ENCODE measurements at regions not wholly inside any gene's neighbourhood (a gene's known extent, or its start where the extent isn't known, plus 50 kb on each side); places are given as distances from the start of the nearest gene placed in this dataset.
A peak's percentile ranks its signal among the peaks of the same experiment; 100 is the strongest.

GRCh38 chr17:69714669-69715068, 300.2 kb downstream of the MAP2K6 start:
- Mint-ChIP-seq H3K4me1 (no peaks in the 10 kb centered on the region), H3K36me3 (no peaks in the 10 kb centered on the region), H3K9me3 (peaks cover 0 to 5% (median 0%) of the 10 kb centered on the region in 7 donors), H3K4me3 (no peak overlapping the region), H3K27me3 (peaks cover 0 to 8% (median 0%) of the 10 kb centered on the region in 3 donors), H3K27ac (no peak overlapping the region)
- no peak for DNase-seq
- no peak for ATAC-seq (ENCODE audit: low read depth in 2 of 2)

- peaks cover 0 to 3% (median 0%) of the 10 kb centered on the region in 3 donors for H3K27me3 Mint-ChIP-seq
- no peak overlapping the region for H3K4me3 Mint-ChIP-seq
- H3K4me1 Mint-ChIP-seq: no peaks in the 10 kb centered on the region
- ATAC-seq (ENCODE audit: low read depth in 2 of 2) (no peak), DNase-seq (no peak)
- H3K9me3 Mint-ChIP-seq: peaks cover 0 to 5% (median 0%) of the 10 kb centered on the region in 7 donors
- peak overlapping the region in 1 of 6 donors; percentile 5 for H3K27ac Mint-ChIP-seq
- H3K36me3 Mint-ChIP-seq: no peaks in the 10 kb centered on the region
Measured at GRCh38 chr17:69715656-69716055, 301.2 kb downstream of the MAP2K6 start.

GRCh38 chr17:69716556-69716955, 302.1 kb downstream of the MAP2K6 start:
- H3K4me1 Mint-ChIP-seq: no peaks in the 10 kb centered on the region
- H3K9me3 Mint-ChIP-seq: peaks cover 0 to 5% (median 0%) of the 10 kb centered on the region in 7 donors
- H3K27me3 Mint-ChIP-seq: no peaks in the 10 kb centered on the region
- H3K4me3 Mint-ChIP-seq: no peak overlapping the region
- ATAC-seq (ENCODE audit: low read depth in 2 of 2) (no peak), DNase-seq (no peak)
- no peaks in the 10 kb centered on the region for H3K36me3 Mint-ChIP-seq
- H3K27ac Mint-ChIP-seq: no peak overlapping the region

- Mint-ChIP-seq H3K36me3 (no peaks in the 10 kb centered on the region), H3K4me1 (no peaks in the 10 kb centered on the region), H3K9me3 (peaks cover 0 to 5% (median 0%) of the 10 kb centered on the region in 7 donors), H3K27me3 (no peaks in the 10 kb centered on the region), H3K27ac (peak overlapping the region in 1 of 6 donors; percentile 57), H3K4me3 (no peak overlapping the region)
- DNase-seq (no peak), ATAC-seq (ENCODE audit: low read depth in 2 of 2) (no peak)
Measured at GRCh38 chr17:69717214-69717613, 302.7 kb downstream of the MAP2K6 start.

- no peak for ATAC-seq (ENCODE audit: low read depth in 2 of 2)
Measured at GRCh38 chr17:69717819-69718218, 303.3 kb downstream of the MAP2K6 start.

GRCh38 chr17:69719474-69720048, 305.1 kb downstream of the MAP2K6 start:
- no peaks in the 10 kb centered on the region for H3K36me3 Mint-ChIP-seq

More at GRCh38 chr17:69717819-69718218, 303.3 kb downstream of the MAP2K6 start:
- Mint-ChIP-seq H3K9me3 (peaks cover 0 to 5% (median 0%) of the 10 kb centered on the region in 7 donors), H3K27me3 (no peaks in the 10 kb centered on the region), H3K27ac (peak overlapping the region in 1 of 6 donors; percentile 63), H3K36me3 (no peaks in the 10 kb centered on the region), H3K4me3 (no peak overlapping the region), H3K4me1 (no peaks in the 10 kb centered on the region)
- DNase-seq: no peak

GRCh38 chr17:69722518-69722917, 308.0 kb downstream of the MAP2K6 start:
- no peak overlapping the region for H3K4me3 Mint-ChIP-seq
- no peaks in the 10 kb centered on the region for H3K27me3 Mint-ChIP-seq
- no peaks in the 10 kb centered on the region for H3K36me3 Mint-ChIP-seq
- ATAC-seq (ENCODE audit: low read depth in 2 of 2) (no peak), DNase-seq (no peak)
- H3K9me3 Mint-ChIP-seq: peaks cover 0 to 5% (median 0%) of the 10 kb centered on the region in 7 donors
- no peaks in the 10 kb centered on the region for H3K4me1 Mint-ChIP-seq
- no peak overlapping the region for H3K27ac Mint-ChIP-seq

More at GRCh38 chr17:69719474-69720048, 305.1 kb downstream of the MAP2K6 start:
- peaks cover 0 to 5% (median 0%) of the 10 kb centered on the region in 7 donors for H3K9me3 Mint-ChIP-seq
- H3K4me3 Mint-ChIP-seq: no peak overlapping the region
- ATAC-seq (ENCODE audit: low read depth in 2 of 2) (no peak), DNase-seq (no peak)
- H3K27me3 Mint-ChIP-seq: no peaks in the 10 kb centered on the region
- no peak overlapping the region for H3K27ac Mint-ChIP-seq
- H3K4me1 Mint-ChIP-seq: no peaks in the 10 kb centered on the region

- H3K27me3 Mint-ChIP-seq: no peaks in the 10 kb centered on the region
- H3K4me3 Mint-ChIP-seq: no peak overlapping the region
- peaks cover 0 to 5% (median 0%) of the 10 kb centered on the region in 7 donors for H3K9me3 Mint-ChIP-seq
- DNase-seq (no peak), ATAC-seq (ENCODE audit: low read depth in 2 of 2) (no peak)
- H3K4me1 Mint-ChIP-seq: no peaks in the 10 kb centered on the region
- no peak overlapping the region for H3K27ac Mint-ChIP-seq
- no peaks in the 10 kb centered on the region for H3K36me3 Mint-ChIP-seq
Measured at GRCh38 chr17:69723316-69723715, 308.8 kb downstream of the MAP2K6 start.

GRCh38 chr17:69723741-69724140, 309.2 kb downstream of the MAP2K6 start:
- Mint-ChIP-seq H3K36me3 (no peaks in the 10 kb centered on the region), H3K4me1 (no peaks in the 10 kb centered on the region), H3K27ac (no peak overlapping the region), H3K4me3 (no peak overlapping the region), H3K9me3 (peaks cover 0 to 5% (median 0%) of the 10 kb centered on the region in 7 donors), H3K27me3 (no peaks in the 10 kb centered on the region)
- ATAC-seq (ENCODE audit: low read depth in 2 of 2) (no peak), DNase-seq (no peak)

- Mint-ChIP-seq H3K27me3 (no peaks in the 10 kb centered on the region), H3K4me3 (no peak overlapping the region), H3K27ac (no peak overlapping the region), H3K36me3 (no peaks in the 10 kb centered on the region), H3K9me3 (peaks cover 0 to 5% (median 0%) of the 10 kb centered on the region in 7 donors), H3K4me1 (no peaks in the 10 kb centered on the region)
- no peak for ATAC-seq (ENCODE audit: low read depth in 2 of 2)
- DNase-seq: no peak
Measured at GRCh38 chr17:69724238-69724637, 309.7 kb downstream of the MAP2K6 start.

- Mint-ChIP-seq H3K27me3 (no peaks in the 10 kb centered on the region), H3K9me3 (peaks cover 0 to 5% (median 0%) of the 10 kb centered on the region in 7 donors), H3K4me1 (no peaks in the 10 kb centered on the region), H3K4me3 (no peak overlapping the region), H3K36me3 (no peaks in the 10 kb centered on the region), H3K27ac (no peak overlapping the region)
- no peak for DNase-seq
- no peak for ATAC-seq (ENCODE audit: low read depth in 2 of 2)
Measured at GRCh38 chr17:69725146-69725545, 310.6 kb downstream of the MAP2K6 start.

- Mint-ChIP-seq H3K36me3 (no peaks in the 10 kb centered on the region), H3K27ac (no peak overlapping the region), H3K4me3 (no peak overlapping the region), H3K27me3 (no peaks in the 10 kb centered on the region), H3K9me3 (peaks cover 0 to 9% (median 0%) of the 10 kb centered on the region in 7 donors), H3K4me1 (no peaks in the 10 kb centered on the region)
- no peak for DNase-seq
- ATAC-seq (ENCODE audit: low read depth in 2 of 2): no peak
Measured at GRCh38 chr17:69728816-69729215, 314.3 kb downstream of the MAP2K6 start.

GRCh38 chr17:69729944-69730343, 315.4 kb downstream of the MAP2K6 start:
- DNase-seq: no peak
- Mint-ChIP-seq H3K27ac (no peak overlapping the region), H3K27me3 (no peaks in the 10 kb centered on the region), H3K4me1 (no peaks in the 10 kb centered on the region), H3K4me3 (no peak overlapping the region), H3K9me3 (peaks cover 0 to 6% (median 0%) of the 10 kb centered on the region in 7 donors), H3K36me3 (no peaks in the 10 kb centered on the region)
- ATAC-seq (ENCODE audit: low read depth in 2 of 2): no peak

- H3K27me3 Mint-ChIP-seq: no peaks in the 10 kb centered on the region
- H3K4me3 Mint-ChIP-seq: no peak overlapping the region
- peaks cover 3 to 8% (median 6%) of the 10 kb centered on the region in 7 donors for H3K9me3 Mint-ChIP-seq
- H3K4me1 Mint-ChIP-seq: no peaks in the 10 kb centered on the region
- ATAC-seq (ENCODE audit: low read depth in 2 of 2): no peak
- no peaks in the 10 kb centered on the region for H3K36me3 Mint-ChIP-seq
- H3K27ac Mint-ChIP-seq: no peak overlapping the region
- no peak for DNase-seq
Measured at GRCh38 chr17:69732272-69732918, 317.9 kb downstream of the MAP2K6 start.

All from naive B cell (primary cell).